ENCODE measurements at regions not wholly inside any gene's neighbourhood (a gene's known extent, or its start where the extent isn't known, plus 50 kb on each side); places are given as distances from the start of the nearest gene placed in this dataset.

DNA sequence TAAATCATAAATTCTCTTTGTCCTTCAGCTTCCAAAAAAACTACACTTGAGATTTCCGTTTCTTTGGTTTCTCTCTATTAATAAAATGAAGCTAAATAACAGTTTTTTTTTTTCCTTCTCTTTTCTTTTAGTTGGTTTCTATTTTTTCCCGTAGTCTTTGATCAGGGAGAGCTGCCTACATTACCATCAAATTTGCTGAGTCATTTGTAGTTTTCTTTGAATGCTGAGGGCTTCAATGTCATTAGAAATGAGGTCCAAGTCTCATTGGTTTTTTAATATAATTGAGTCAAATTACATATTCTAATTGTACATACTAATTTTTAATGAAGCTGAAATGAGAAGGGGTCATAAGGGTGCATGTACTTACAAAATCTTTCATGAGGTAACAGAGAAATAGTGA is 550.2 kb downstream of the GBA3 start:
- H3K27me3 ChIP-seq (ENCODE audit: insufficient read depth, low read depth), result no peaks in the 10 kb centered on the region
- no peak overlapping the region for H3K27ac ChIP-seq
- H3K79me2 ChIP-seq (ENCODE audit: insufficient read depth, low read depth), result no peaks in the 10 kb centered on the region
- H3K9ac ChIP-seq, result no peak overlapping the region
- no peak overlapping the region for H3K4me3 ChIP-seq (IDR thresholded peaks at IDR 0.05; ENCODE audit: insufficient read depth, low read depth, low read length)
- H3K36me3 ChIP-seq (ENCODE audit: insufficient read depth), result no peaks in the 10 kb centered on the region
- no peak overlapping the region for H2AFZ ChIP-seq (ENCODE audit: low read depth)
- no peaks in the 10 kb centered on the region for H4K20me1 ChIP-seq (ENCODE audit: insufficient read depth)
- H3K4me2 ChIP-seq, result no peak overlapping the region
- TF ChIP-seq, protein P1, sequence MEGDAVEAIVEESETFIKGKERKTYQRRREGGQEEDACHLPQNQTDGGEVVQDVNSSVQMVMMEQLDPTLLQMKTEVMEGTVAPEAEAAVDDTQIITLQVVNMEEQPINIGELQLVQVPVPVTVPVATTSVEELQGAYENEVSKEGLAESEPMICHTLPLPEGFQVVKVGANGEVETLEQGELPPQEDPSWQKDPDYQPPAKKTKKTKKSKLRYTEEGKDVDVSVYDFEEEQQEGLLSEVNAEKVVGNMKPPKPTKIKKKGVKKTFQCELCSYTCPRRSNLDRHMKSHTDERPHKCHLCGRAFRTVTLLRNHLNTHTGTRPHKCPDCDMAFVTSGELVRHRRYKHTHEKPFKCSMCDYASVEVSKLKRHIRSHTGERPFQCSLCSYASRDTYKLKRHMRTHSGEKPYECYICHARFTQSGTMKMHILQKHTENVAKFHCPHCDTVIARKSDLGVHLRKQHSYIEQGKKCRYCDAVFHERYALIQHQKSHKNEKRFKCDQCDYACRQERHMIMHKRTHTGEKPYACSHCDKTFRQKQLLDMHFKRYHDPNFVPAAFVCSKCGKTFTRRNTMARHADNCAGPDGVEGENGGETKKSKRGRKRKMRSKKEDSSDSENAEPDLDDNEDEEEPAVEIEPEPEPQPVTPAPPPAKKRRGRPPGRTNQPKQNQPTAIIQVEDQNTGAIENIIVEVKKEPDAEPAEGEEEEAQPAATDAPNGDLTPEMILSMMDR (conservative IDR thresholded peaks at IDR 0.05; ENCODE audit: low read depth, low read length), result no peak
- no peaks in the 10 kb centered on the region for H3K4me1 ChIP-seq (ENCODE audit: low read depth, poor library complexity, severe bottlenecking)

GRCh38 chr4:23241408-23241807 is 548.7 kb downstream of the GBA3 start:
- no peak overlapping the region for H3K27ac ChIP-seq
- no peaks in the 10 kb centered on the region for H4K20me1 ChIP-seq (ENCODE audit: insufficient read depth)
- no peaks in the 10 kb centered on the region for H3K36me3 ChIP-seq (ENCODE audit: insufficient read depth)
- TF ChIP-seq, protein P1 (conservative IDR thresholded peaks at IDR 0.05; ENCODE audit: low read depth, low read length), result no peak
- H2AFZ ChIP-seq (ENCODE audit: low read depth), result no peak overlapping the region
- H3K79me2 ChIP-seq (ENCODE audit: insufficient read depth, low read depth), result no peaks in the 10 kb centered on the region
- no peaks in the 10 kb centered on the region for H3K27me3 ChIP-seq (ENCODE audit: insufficient read depth, low read depth)
- no peak overlapping the region for H3K4me3 ChIP-seq (IDR thresholded peaks at IDR 0.05; ENCODE audit: insufficient read depth, low read depth, low read length)
- no peaks in the 10 kb centered on the region for H3K4me1 ChIP-seq (ENCODE audit: low read depth, poor library complexity, severe bottlenecking)
- no peak overlapping the region for H3K4me2 ChIP-seq
- H3K9ac ChIP-seq, result no peak overlapping the region

DNA sequence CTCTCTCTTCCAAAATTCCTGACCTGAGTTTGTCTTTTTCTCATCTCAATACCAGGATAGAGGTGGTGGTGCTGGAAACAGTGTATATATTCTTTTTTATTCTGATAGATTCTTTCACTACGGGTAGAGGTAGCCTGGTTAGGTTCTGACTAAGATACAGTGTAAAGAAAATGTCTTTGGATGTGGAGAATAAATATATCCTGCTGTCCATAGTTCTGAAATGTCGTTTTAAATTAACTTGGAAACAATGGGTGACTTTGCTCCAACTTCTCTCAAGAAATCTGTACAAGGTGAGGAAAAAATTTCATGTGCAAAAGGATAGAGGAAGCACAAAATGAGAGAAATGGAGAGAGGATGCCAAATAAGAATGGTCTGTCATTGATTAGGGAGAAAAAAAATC is 546.1 kb downstream of the GBA3 start:
- H3K9ac ChIP-seq, result no peak overlapping the region
- no peak overlapping the region for H2AFZ ChIP-seq (ENCODE audit: low read depth)
- H3K4me1 ChIP-seq (ENCODE audit: low read depth, poor library complexity, severe bottlenecking), result no peaks in the 10 kb centered on the region
- H3K4me3 ChIP-seq (IDR thresholded peaks at IDR 0.05; ENCODE audit: insufficient read depth, low read depth, low read length), result no peak overlapping the region
- H3K27me3 ChIP-seq (ENCODE audit: insufficient read depth, low read depth), result no peaks in the 10 kb centered on the region
- H3K79me2 ChIP-seq (ENCODE audit: insufficient read depth, low read depth), result no peaks in the 10 kb centered on the region
- TF ChIP-seq, protein P1 (conservative IDR thresholded peaks at IDR 0.05; ENCODE audit: low read depth, low read length), result no peak
- H4K20me1 ChIP-seq (ENCODE audit: insufficient read depth), result no peaks in the 10 kb centered on the region
- H3K4me2 ChIP-seq, result no peak overlapping the region
- no peak overlapping the region for H3K27ac ChIP-seq
- H3K36me3 ChIP-seq (ENCODE audit: insufficient read depth), result no peaks in the 10 kb centered on the region

GRCh38 chr4:23237771-23238170 is 545.0 kb downstream of the GBA3 start:
- H2AFZ ChIP-seq (ENCODE audit: low read depth), result no peak overlapping the region
- H4K20me1 ChIP-seq (ENCODE audit: insufficient read depth), result no peaks in the 10 kb centered on the region
- no peak overlapping the region for H3K27ac ChIP-seq
- no peak overlapping the region for H3K4me3 ChIP-seq (IDR thresholded peaks at IDR 0.05; ENCODE audit: insufficient read depth, low read depth, low read length)
- H3K27me3 ChIP-seq (ENCODE audit: insufficient read depth, low read depth), result no peaks in the 10 kb centered on the region
- H3K79me2 ChIP-seq (ENCODE audit: insufficient read depth, low read depth), result no peaks in the 10 kb centered on the region
- H3K4me1 ChIP-seq (ENCODE audit: low read depth, poor library complexity, severe bottlenecking), result no peaks in the 10 kb centered on the region
- TF ChIP-seq, protein P1 (conservative IDR thresholded peaks at IDR 0.05; ENCODE audit: low read depth, low read length), result no peak
- no peaks in the 10 kb centered on the region for H3K36me3 ChIP-seq (ENCODE audit: insufficient read depth)
- no peak overlapping the region for H3K9ac ChIP-seq
- no peak overlapping the region for H3K4me2 ChIP-seq
